H1 (cell line): ENCODE measurements at regions not wholly inside any gene's neighbourhood (a gene's known extent, or its start where the extent isn't known, plus 50 kb on each side); places are given as distances from the start of the nearest gene placed in this dataset.

Experiments used
- CTCF ChIA-PET: fragments of 300-600 bp; sonication (Branson Sonifier 250); formaldehyde crosslinking; loops from one replicate; lab custom pipeline; 2021; ENCODE audit not compliant: partially characterized antibody; lab: Charles Lee
- POLR2A ChIA-PET: fragments of 300-600 bp; sonication (Branson Sonifier 250); formaldehyde crosslinking; loops from one replicate; lab custom pipeline; 2021; ENCODE audit warnings: inconsistent platforms; ENCODE audit not compliant: partially characterized antibody; lab: Charles Lee
- DNase-seq, 2 experiments: peaks; one replicate each; pipeline versions ENCODE4 v3.0.0 to v3.0.0-alpha.2; 2010 to 2022; ENCODE audit warnings: low spot score in 2 of 2, low read depth in 1 of 2, mixed read lengths in 1 of 2
- FAIRE-seq: peaks from 2 replicates; lab custom pipeline; 2011; peaks lifted over from hg19 to GRCh38; lab: Jason Lieb, UNC
- H2AFZ ChIP-seq: 2 replicates; pipeline ENCODE4 v1.8.1; 2012; ENCODE audit warnings: low read length, inconsistent platforms
- H2AK5ac ChIP-seq: 2 replicates; pipeline ENCODE4 v1.6.1; 2013; ENCODE audit warnings: low read depth, low read length
- H2BK120ac ChIP-seq: replicated peaks from 2 replicates; pipeline ENCODE3; 2013; ENCODE audit warnings: low read depth, low read length, inconsistent platforms
- H2BK12ac ChIP-seq: 2 replicates; pipeline ENCODE4 v1.6.1; 2013; ENCODE audit warnings: low read depth, low read length
- H2BK15ac ChIP-seq: 2 replicates; pipeline ENCODE4 v1.6.1; 2013; ENCODE audit warnings: low read length
- H2BK20ac ChIP-seq: 2 replicates; pipeline ENCODE4 v1.6.1; 2013; ENCODE audit warnings: low read length
- H2BK5ac ChIP-seq: 2 replicates; pipeline ENCODE4 v1.6.1; 2013; ENCODE audit warnings: low read depth, low read length
- H3K14ac ChIP-seq: 2 replicates; pipeline ENCODE4 v1.6.1; 2013; ENCODE audit warnings: inconsistent platforms; ENCODE audit not compliant: insufficient read length
- H3K18ac ChIP-seq: 2 replicates; pipeline ENCODE4 v1.6.1; 2013; ENCODE audit warnings: low read length; ENCODE audit errors: extremely low read depth
- H3K23ac ChIP-seq: 2 replicates; pipeline ENCODE4 v1.6.1; 2013; ENCODE audit warnings: inconsistent platforms; ENCODE audit not compliant: insufficient read length
- H3K23me2 ChIP-seq: 2 replicates; pipeline ENCODE4 v1.6.1; 2013; ENCODE audit warnings: low read depth, low read length
- H3K27ac ChIP-seq: 2 replicates; pipeline ENCODE4 v1.6.1; 2011; ENCODE audit warnings: low read depth, low read length, inconsistent platforms
- H3K27me3 ChIP-seq, 4 experiments: replicated peaks in 1 of 4; 1 replicate in 1 of 4; 2 replicates in 3 of 4; pipeline versions ENCODE4 v1.6.1 to v1.8.1; 2011 to 2013; ENCODE audit warnings: low read length in 3 of 4, mild to moderate bottlenecking in 3 of 4, inconsistent platforms in 2 of 4, mixed read lengths in 2 of 4, moderate library complexity in 1 of 4; ENCODE audit not compliant: control insufficient read depth in 3 of 4, insufficient read depth in 3 of 4; ENCODE audit errors: extremely low read depth in 1 of 4
- H3K36me3 ChIP-seq, 4 experiments: 2 replicates each; pipeline versions ENCODE4 v1.6.1 to v1.8.1; 2011 to 2013; ENCODE audit warnings: mild to moderate bottlenecking in 4 of 4, low read length in 3 of 4, moderate library complexity in 2 of 4, control low read depth in 1 of 4, inconsistent platforms in 1 of 4; ENCODE audit not compliant: insufficient read depth in 4 of 4, control insufficient read depth in 2 of 4
- H3K4ac ChIP-seq: replicated peaks from 2 replicates; pipeline ENCODE3; 2013; ENCODE audit warnings: low read length, low read depth, mixed read lengths, inconsistent platforms; ENCODE audit not compliant: insufficient read length
- H3K4me1 ChIP-seq, 4 experiments: replicated peaks in 1 of 4; 1 replicate in 1 of 4; 2 replicates in 3 of 4; pipeline versions ENCODE4 v1.6.1 to v1.8.1; 2011 to 2013; ENCODE audit warnings: low read length in 3 of 4, inconsistent platforms in 2 of 4, mixed read lengths in 1 of 4; ENCODE audit not compliant: insufficient read depth in 4 of 4, control insufficient read depth in 3 of 4
- H3K4me2 ChIP-seq, 2 experiments: 2 replicates each; pipeline versions ENCODE4 v1.6.1 to v1.8.1; 2011 to 2013; ENCODE audit warnings: low read depth in 2 of 2, low read length in 2 of 2, control low read depth in 1 of 2, inconsistent platforms in 1 of 2, mild to moderate bottlenecking in 1 of 2; ENCODE audit not compliant: insufficient read depth in 1 of 2
- H3K4me3 ChIP-seq, 4 experiments: fragments of 200-600, 300-600 bp in 1 of 4; sonication (generic), shearing (Covaris generic), sonication (Bioruptor Twin) in 1 of 4; 2 replicates each; pipeline versions ENCODE4 v1.5.1 to v1.8.1; 2011 to 2016; ENCODE audit warnings: low read length in 4 of 4, low read depth in 3 of 4, control low read depth in 2 of 4, inconsistent platforms in 2 of 4, mild to moderate bottlenecking in 2 of 4, mixed read lengths in 1 of 4, moderate library complexity in 1 of 4; ENCODE audit not compliant: insufficient read depth in 2 of 4; ENCODE audit errors: extremely low read depth in 1 of 4
- H3K56ac ChIP-seq: replicated peaks from 2 replicates; pipeline ENCODE3; 2013; ENCODE audit warnings: low read depth, mild to moderate bottlenecking, mixed read lengths, low read length, inconsistent platforms; ENCODE audit not compliant: insufficient read length
- H3K79me1 ChIP-seq: 2 replicates; pipeline ENCODE4 v1.6.1; 2013; ENCODE audit warnings: low read depth, low read length, control low read depth
- H3K79me2 ChIP-seq, 2 experiments: 2 replicates each; pipeline versions ENCODE4 v1.6.1 to v1.8.1; 2012 to 2013; ENCODE audit warnings: low read length in 2 of 2, mild to moderate bottlenecking in 2 of 2, inconsistent platforms in 1 of 2; ENCODE audit not compliant: insufficient read depth in 2 of 2, control insufficient read depth in 1 of 2
- H3K9ac ChIP-seq, 4 experiments: replicated peaks in 1 of 4; 1 replicate in 1 of 4; 2 replicates in 3 of 4; pipeline versions ENCODE4 v1.6.1 to v1.8.1; 2011 to 2013; ENCODE audit warnings: low read depth in 3 of 4, low read length in 3 of 4, control low read depth in 2 of 4, mild to moderate bottlenecking in 2 of 4, moderate library complexity in 2 of 4, inconsistent platforms in 1 of 4; ENCODE audit errors: extremely low read depth in 1 of 4
- H3K9me3 ChIP-seq, 2 experiments: 2 replicates each; pipeline versions ENCODE4 v1.6.1 to v1.8.1; 2012 to 2013; ENCODE audit warnings: mild to moderate bottlenecking in 2 of 2, moderate library complexity in 2 of 2, control low read depth in 1 of 2, inconsistent platforms in 1 of 2, low read depth in 1 of 2, low read length in 1 of 2, mixed read lengths in 1 of 2; ENCODE audit not compliant: insufficient read depth in 2 of 2
- H4K20me1 ChIP-seq, 2 experiments: replicated peaks in 1 of 2; 2 replicates each; pipeline versions ENCODE3 to v1.8.1; 2011 to 2013; ENCODE audit warnings: inconsistent platforms in 2 of 2, low read length in 2 of 2, mild to moderate bottlenecking in 1 of 2; ENCODE audit not compliant: insufficient read depth in 2 of 2, control insufficient read depth in 1 of 2
- H4K5ac ChIP-seq: 2 replicates; pipeline ENCODE4 v1.6.1; 2013; ENCODE audit warnings: low read length, low read depth, mixed read lengths, inconsistent platforms; ENCODE audit not compliant: insufficient read length
- H4K8ac ChIP-seq: 2 replicates; pipeline ENCODE4 v1.8.0; 2013; ENCODE audit warnings: mild to moderate bottlenecking, moderate library complexity, low read length, inconsistent platforms; ENCODE audit not compliant: insufficient read depth; ENCODE audit errors: extremely low read depth
- H4K91ac ChIP-seq: replicated peaks from 2 replicates; pipeline ENCODE3; 2013; ENCODE audit warnings: low read length, mixed read lengths, inconsistent platforms; ENCODE audit not compliant: insufficient read length
- BCL11A ChIP-seq, 2 experiments: IDR thresholded peaks; one replicate each; pipeline ENCODE4 v1.6.1; 2011; ENCODE audit warnings: low read depth in 2 of 2, low read length in 2 of 2, mild to moderate bottlenecking in 2 of 2
- CBX5 ChIP-seq: fragments of 300-800, 300-1000 bp; sonication (generic); IDR thresholded peaks from 2 replicates; pipeline ENCODE4 v1.7.1; 2016; ENCODE audit warnings: antibody characterized with exemption, low read length, low read depth
- CHD1 ChIP-seq: IDR thresholded peaks from 2 replicates; pipeline ENCODE4 v1.6.1; 2012; ENCODE audit warnings: low read depth, low read length, improper control_type of control experiment
- CHD2 ChIP-seq: IDR thresholded peaks from 2 replicates; pipeline ENCODE4 v1.6.1; 2012; ENCODE audit warnings: low read length, improper control_type of control experiment
- CTBP2 ChIP-seq: IDR thresholded peaks from 2 replicates; pipeline ENCODE4 v1.7.0; 2011; ENCODE audit warnings: borderline replicate concordance, mild to moderate bottlenecking, moderate library complexity, mixed read lengths, low read length; ENCODE audit not compliant: insufficient read depth, insufficient read length
- EGR1 ChIP-seq: IDR thresholded peaks from 2 replicates; pipeline ENCODE4 v1.6.1; 2011; ENCODE audit warnings: low read depth, low read length, borderline replicate concordance
- FOSL1 ChIP-seq: IDR thresholded peaks from 2 replicates; pipeline ENCODE4 v1.6.1; 2011; ENCODE audit warnings: mild to moderate bottlenecking, low read depth, low read length, moderate library complexity; ENCODE audit not compliant: insufficient read depth
- JUN ChIP-seq: IDR thresholded peaks from 2 replicates; pipeline ENCODE4 v1.6.1; 2011; ENCODE audit warnings: low read depth, mild to moderate bottlenecking, improper control_type of control experiment, low read length
- JUND ChIP-seq: IDR thresholded peaks from 2 replicates; pipeline ENCODE4 v1.6.1; 2011; ENCODE audit warnings: mild to moderate bottlenecking, improper control_type of control experiment, low read length
- POLR2AphosphoS5 ChIP-seq: IDR thresholded peaks from 2 replicates; pipeline ENCODE4 v1.6.1; 2011; ENCODE audit warnings: low read depth, low read length
- SAP30 ChIP-seq: fragments of 300-600 bp; sonication (generic); IDR thresholded peaks from 2 replicates; pipeline ENCODE4 v1.7.1; 2012; ENCODE audit warnings: low read length, moderate library complexity, mild to moderate bottlenecking, inconsistent platforms; ENCODE audit not compliant: insufficient read depth, insufficient replicate concordance
- SIRT6 ChIP-seq: IDR thresholded peaks from one replicate; pipeline ENCODE4 v1.7.1; 2012; ENCODE audit warnings: low read length, inconsistent platforms
- TEAD4 ChIP-seq: IDR thresholded peaks from 2 replicates; pipeline ENCODE4 v1.6.1; 2012; ENCODE audit warnings: low read depth, low read length, inconsistent platforms, mixed read lengths
- YY1 ChIP-seq: IDR thresholded peaks from 2 replicates; pipeline ENCODE4 v1.6.1; 2011; ENCODE audit warnings: low read depth, mild to moderate bottlenecking, low read length
- ZNF274 ChIP-seq: IDR thresholded peaks from 2 replicates; pipeline ENCODE4 v1.7.0; 2012; ENCODE audit warnings: low read length, borderline replicate concordance; ENCODE audit errors: extremely low read depth
- WGBS, 2 experiments: shearing (Covaris generic) in 1 of 2; methylation state at CpG; one replicate each; pipeline versions ENCODE4 v1.1.6 to v1.1.7; 2013 to 2015; ENCODE audit warnings: low lambda C conversion rate in 2 of 2, mixed read lengths in 2 of 2, inconsistent platforms in 1 of 2, low coverage in 1 of 2, missing lambda C conversion rate in 1 of 2; ENCODE audit not compliant: insufficient replicate concordance in 2 of 2, insufficient coverage in 1 of 2, insufficient read length in 1 of 2; ENCODE audit errors: extremely low coverage in 1 of 2, missing lambda C conversion rate in 1 of 2; 5-methylcytosine and 5-hydroxymethylcytosine counted together
- TF ChIP-seq, protein P1 (sequence below): IDR thresholded peaks from 2 replicates; pipeline ENCODE4 v1.6.1; 2012; ENCODE audit warnings: inconsistent platforms

DNA sequence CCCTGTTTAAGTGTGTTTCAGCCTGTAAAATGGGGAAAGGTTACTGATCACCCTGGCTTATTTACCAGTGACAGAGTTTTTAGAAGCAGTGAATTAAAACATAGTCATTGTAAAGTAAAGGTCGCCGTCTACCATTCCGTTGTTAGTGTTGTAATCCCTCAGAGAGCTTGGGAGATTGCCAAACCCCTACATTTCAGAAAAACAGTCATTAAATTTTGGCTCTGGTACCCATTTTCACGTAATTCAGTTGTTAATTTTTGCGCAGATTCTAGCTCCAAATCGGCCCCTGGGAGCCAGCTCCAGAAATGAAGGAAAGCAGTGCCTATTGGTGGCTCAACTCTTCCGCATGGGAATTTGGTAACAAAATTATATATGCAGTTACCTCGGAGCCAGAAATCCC, 127.7 kb upstream of the AJAP1 start:
- no peak overlapping the region for H3K27ac ChIP-seq
- no peaks in the 10 kb centered on the region for H3K27me3 ChIP-seq
- H3K79me1 ChIP-seq = no peaks in the 10 kb centered on the region
- no peak overlapping the region for H2BK20ac ChIP-seq
- WGBS, 2 experiments = 83% methylated on average over 8 of the region's 8 CpGs; no CpG with 5 or more reads in 1 of the 2 experiments
- H2BK15ac ChIP-seq = no peak overlapping the region
- no peak overlapping the region for H3K14ac ChIP-seq
- H4K91ac ChIP-seq = no peak overlapping the region
- peaks cover 0 to 3% (median 1%) of the 10 kb centered on the region in 4 experiments; a peak in 1 of 7 replicates for H3K4me1 ChIP-seq
- no peak overlapping the region for H2AFZ ChIP-seq
- H3K4ac ChIP-seq = no peak overlapping the region
- no peaks in the 10 kb centered on the region; a peak in 2 of 8 replicates for H3K36me3 ChIP-seq
- peaks cover 14 to 52% of the 10 kb centered on the region in 2 experiments; a peak in 3 of 4 replicates for H3K9me3 ChIP-seq
- no peak overlapping the region for H2BK120ac ChIP-seq
- no peaks in the 10 kb centered on the region for H3K79me2 ChIP-seq
- no peak overlapping the region for H3K23ac ChIP-seq
- no peak overlapping the region for H2BK5ac ChIP-seq
- no peak overlapping the region for H4K8ac ChIP-seq
- H3K4me3 ChIP-seq = no peak overlapping the region
- DNase-seq = no peak
- no peak overlapping the region for H3K18ac ChIP-seq
- no peak overlapping the region for H3K9ac ChIP-seq
- no peaks in the 10 kb centered on the region for H4K20me1 ChIP-seq
- POLR2A ChIA-PET = no interaction called here
- CTCF ChIA-PET = no interaction called here
- no peaks in the 10 kb centered on the region for H3K23me2 ChIP-seq
- no peak overlapping the region for H2BK12ac ChIP-seq
- H3K56ac ChIP-seq = no peak overlapping the region
- FAIRE-seq = no peak
- no peak overlapping the region for H2AK5ac ChIP-seq
- no peak overlapping the region for H4K5ac ChIP-seq
- H3K4me2 ChIP-seq = no peak overlapping the region
- TF ChIP-seq EGR1 = no peak
- TF ChIP-seq CBX5 = no peak
- TF ChIP-seq CTBP2 = no peak
- no peak for TF ChIP-seq YY1
- no peak for TF ChIP-seq JUN
- no peak for TF ChIP-seq SIRT6
- TF ChIP-seq CHD1 = no peak
- TF ChIP-seq, protein P1, sequence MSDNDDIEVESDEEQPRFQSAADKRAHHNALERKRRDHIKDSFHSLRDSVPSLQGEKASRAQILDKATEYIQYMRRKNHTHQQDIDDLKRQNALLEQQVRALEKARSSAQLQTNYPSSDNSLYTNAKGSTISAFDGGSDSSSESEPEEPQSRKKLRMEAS = no peak
- no peak for TF ChIP-seq CHD2
- TF ChIP-seq POLR2AphosphoS5 = no peak
- no peak for TF ChIP-seq BCL11A (IDR thresholded peaks at IDR 0.05; ENCODE audit: low read depth in 2 of 2, low read length in 2 of 2)
- TF ChIP-seq FOSL1 = no peak
- TF ChIP-seq ZNF274 = no peak
- TF ChIP-seq TEAD4 = no peak
- TF ChIP-seq SAP30 = no peak
- TF ChIP-seq JUND = no peak
